ENCODE measurements at regions not wholly inside any gene's neighbourhood (a gene's known extent, or its start where the extent isn't known, plus 50 kb on each side); places are given as distances from the start of the nearest gene placed in this dataset.

- no peak for ATAC-seq
Observed at GRCh38 chr2:222146488-222146887, 152.3 kb downstream of the PAX3 start.

DNA sequence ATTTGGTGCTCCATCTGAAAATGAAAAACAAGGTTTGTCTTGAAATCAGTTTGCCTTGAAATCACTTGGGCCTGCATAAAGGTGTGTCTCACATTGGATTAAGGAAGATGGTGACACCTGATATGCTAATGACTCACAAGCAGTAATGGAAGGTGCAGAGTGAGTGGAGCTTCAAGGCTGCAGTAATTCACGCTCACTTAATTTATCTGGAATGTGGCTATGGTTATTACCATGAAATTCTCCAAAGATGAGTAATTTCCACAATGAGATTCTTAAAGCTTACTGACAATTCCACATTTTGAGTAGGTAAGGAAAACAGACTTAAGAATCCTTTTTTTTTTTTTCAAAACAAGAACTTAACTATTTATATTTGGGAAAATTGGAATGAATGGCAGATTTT is 156.8 kb downstream of the PAX3 start:
- no peak for ATAC-seq

DNA sequence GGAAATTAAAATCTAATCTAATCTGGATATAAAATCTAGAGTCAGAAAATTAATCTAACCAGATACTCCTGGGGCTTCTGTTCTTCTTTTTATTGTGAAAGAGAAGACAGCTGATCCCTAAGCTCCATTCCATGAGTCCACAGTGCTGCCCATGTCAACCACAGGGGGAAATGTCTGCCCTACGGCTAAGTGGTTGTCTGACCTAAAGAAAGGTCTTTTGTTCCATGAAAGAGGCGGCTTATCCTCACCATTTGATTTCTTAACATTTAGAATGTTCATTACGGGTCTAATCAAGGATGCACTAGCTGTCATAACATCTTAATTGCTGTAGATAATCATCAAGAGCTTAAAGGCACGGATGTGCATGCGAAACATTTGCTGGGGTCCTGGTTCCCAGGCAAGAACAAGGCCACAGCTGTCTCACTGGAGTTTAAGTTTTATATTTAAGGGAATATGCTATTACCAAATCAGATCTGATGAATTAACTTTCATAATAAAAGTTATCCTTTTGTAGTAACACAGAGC is 162.6 kb downstream of the PAX3 start:
- ATAC-seq: no peak

GRCh38 chr2:222134654-222135053 is 164.1 kb downstream of the PAX3 start:
- no peak for ATAC-seq

DNA sequence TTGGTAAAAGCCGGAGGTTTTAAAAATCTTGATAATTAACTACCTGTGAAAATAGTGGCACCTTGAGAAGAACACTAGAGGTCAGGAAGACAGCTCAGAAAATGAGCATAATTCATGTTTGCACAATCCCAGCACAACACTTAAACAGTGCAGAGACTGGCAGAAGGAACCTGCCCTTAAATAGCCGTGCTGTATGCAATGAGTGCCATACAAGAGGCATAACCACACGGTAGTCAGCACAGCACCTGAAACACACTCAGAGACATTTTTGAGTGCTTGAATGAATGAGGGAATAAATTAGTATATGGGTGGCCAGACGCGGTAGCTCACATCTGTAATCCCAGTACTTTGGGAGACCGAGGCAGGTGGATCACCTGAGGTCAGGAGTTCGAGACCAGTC is 164.9 kb downstream of the PAX3 start:
- no peak for ATAC-seq

GRCh38 chr2:222130855-222131254 is 167.9 kb downstream of the PAX3 start:
- no peak for ATAC-seq

- no peak for ATAC-seq
Observed at GRCh38 chr2:222127660-222128059, 171.1 kb downstream of the PAX3 start.

GRCh38 chr2:222120933-222121332 is 177.9 kb downstream of the PAX3 start:
- no peak for ATAC-seq

GRCh38 chr2:222115296-222115695 is 183.5 kb downstream of the PAX3 start:
- ATAC-seq: no peak

- ATAC-seq: no peak
Observed at GRCh38 chr2:222108957-222109585, 189.7 kb downstream of the PAX3 start.

DNA sequence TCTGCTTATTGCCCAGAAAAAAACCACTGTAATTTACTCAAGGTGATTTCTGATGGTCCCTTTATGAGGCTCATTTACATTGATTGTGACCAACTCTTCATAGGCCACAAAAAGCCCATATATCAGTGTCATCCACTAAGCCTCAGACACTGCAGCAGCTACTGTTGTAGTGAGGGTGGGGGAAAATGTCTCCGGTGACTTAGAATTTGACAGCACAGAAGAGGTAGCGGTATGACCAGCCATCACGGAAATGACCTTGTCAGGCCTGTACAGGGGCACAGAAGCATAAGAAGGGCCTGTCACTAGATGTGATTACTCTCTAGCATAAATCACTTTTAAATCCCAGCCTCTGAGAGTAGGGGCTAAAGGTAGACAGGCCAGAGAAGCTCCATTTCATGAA is 190.3 kb downstream of the PAX3 start:
- ATAC-seq: no peak

- ATAC-seq: no peak
Observed at GRCh38 chr2:222105046-222105445, 193.8 kb downstream of the PAX3 start.

- ATAC-seq: no peak
Observed at GRCh38 chr2:222102575-222103349, 196.0 kb downstream of the PAX3 start.

DNA sequence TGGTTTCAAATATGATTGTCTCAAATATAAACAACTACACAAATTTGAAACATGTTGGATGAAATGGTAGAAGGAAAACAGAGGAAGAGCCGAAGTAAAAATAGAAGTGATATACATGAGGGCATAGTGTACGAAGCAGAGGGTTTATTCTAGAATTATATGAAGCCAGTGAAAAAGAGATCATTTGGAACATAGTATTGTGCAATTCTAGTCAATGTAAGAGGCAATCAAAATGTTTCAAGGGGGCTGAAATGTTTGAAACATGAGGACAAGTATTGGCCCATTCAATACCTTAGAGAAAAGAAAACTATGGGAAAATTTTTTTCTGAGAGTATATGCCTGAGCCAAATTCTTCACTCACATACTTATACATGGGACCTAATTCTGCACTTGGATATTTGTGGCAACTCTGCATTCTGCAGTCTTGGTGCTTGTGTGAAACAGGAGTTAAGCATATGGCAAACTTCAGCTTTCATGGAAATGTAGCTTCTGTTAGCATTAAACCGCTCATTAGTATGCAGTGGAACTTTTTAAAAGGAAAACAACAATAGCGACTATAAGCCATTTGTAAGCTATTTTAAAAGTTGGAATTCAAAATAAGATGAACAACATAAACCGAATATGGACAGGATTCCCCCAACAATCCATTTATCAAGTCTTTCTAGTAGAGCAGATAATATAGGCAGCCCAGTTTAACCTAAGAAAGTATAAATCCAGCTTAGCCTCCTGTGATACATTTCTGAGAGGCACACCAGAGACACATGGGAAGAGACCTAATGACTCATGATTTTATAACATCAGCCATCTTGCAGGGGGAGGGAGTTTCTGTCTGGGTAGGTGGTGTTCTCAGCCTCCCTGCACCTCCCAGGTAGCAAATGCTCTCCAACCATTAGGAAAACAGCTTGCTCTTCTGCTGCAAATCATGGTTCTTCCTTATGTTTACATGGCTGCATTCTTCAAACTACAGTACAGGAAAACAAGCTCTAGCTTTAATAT is 197.8 kb downstream of the PAX3 start:
- ATAC-seq: no peak

- no peak for ATAC-seq
Observed at GRCh38 chr2:222088561-222088960, 210.2 kb downstream of the PAX3 start.

DNA sequence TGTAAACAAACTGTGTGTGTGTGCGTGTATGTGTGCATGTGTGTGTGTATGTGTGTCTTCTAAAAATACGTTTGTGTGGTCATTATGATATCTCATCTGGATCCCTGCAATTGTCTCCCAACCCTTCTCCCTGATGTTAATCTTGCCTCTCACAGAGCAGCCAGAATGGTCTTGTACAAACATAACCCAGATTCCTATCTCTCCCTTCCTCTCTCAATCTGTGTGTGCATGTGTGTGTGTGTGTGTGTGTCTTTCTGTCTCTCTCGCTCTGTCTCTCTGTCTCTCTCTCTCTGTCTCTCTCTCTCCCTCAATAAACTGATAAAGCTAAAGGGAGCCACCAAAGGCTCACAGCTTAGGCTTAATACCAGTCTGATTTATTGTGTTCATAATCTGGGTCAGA is 210.8 kb downstream of the PAX3 start:
- ATAC-seq: no peak

- no peak for ATAC-seq
Observed at GRCh38 chr2:222082201-222082600, 216.6 kb downstream of the PAX3 start.

- ATAC-seq: no peak
Observed at GRCh38 chr2:222080141-222080540, 218.7 kb downstream of the PAX3 start.

DNA sequence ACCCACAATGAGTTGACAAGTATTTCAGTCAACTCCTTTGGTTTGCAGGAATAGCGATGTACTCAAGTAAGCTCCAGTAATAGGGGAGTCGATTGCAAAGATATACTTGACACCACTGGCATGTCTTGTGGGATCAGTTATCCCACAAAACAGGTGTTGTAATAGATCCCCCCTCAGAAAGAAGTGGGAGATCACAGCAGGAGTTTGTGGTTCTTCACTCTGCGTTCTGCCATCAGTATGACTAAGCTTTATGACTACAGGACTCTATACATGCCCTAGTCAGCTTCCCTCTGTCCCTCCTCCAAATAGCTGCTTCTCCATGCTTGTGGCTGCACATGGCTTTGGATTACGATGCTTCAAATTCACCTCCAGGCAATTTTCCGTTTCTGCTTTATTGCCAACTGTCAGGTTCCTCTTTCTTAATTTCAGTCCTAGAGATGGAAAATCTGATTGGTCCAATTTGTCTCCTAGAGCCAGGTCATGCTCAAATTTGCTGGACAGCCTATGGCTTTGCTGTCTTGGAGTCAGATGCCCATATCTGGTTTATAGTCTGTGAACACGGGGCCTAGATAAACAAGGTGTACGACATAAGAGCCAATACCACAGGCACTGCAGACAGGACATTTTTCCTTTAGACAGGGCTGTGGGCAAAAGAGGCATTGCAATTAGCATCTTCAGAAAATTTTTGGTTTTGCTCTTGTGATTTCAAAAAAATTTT is 221.7 kb downstream of the PAX3 start:
- no peak for ATAC-seq

GRCh38 chr2:222074674-222075073 is 224.1 kb downstream of the PAX3 start:
- no peak for ATAC-seq

DNA sequence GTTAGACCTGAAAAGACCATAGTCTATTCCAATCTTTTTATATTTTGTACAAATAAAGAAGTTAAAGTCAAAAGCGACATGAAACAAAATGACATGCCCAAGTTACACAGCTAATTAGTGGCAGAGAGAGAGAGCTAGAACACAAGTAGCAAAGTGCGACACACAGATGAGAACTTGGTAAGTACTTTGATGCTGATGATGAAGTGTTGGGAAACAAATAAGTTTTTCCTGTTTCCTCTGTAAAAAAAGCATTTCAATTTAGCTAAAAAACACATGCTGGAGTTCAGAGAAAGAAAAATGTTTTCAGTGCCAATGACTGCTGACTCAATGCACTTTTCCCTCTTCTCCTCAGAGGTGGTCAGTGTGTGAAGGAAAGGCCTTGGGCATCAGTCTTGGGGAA is 226.9 kb downstream of the PAX3 start:
- no peak for ATAC-seq

DNA sequence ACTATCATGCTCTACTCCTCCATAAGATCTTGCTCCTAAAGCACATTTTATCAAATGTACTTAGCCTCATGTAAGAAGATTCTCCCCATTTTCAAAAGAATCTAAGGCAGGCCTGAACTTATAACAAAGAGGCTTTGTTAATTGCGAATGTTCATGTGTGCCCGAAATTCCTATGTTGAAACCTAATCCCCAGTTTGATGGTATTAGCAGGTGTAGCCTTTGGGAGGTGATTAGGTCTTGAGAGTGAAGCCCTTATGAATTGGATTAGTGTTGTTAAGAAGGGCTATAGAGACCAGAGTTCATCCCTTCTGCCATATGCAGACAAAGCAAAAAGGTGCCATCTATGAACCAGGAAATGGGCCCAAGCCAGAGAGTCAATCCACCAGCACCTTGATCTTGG is 234.5 kb downstream of the PAX3 start:
- ATAC-seq: no peak
